ENCODE measurements at regions not wholly inside any gene's neighbourhood (a gene's known extent, or its start where the extent isn't known, plus 50 kb on each side); places are given as distances from the start of the nearest gene placed in this dataset.

GRCh38 chr2:22221006-22221405 is 1097.2 kb downstream of the TDRD15 start:
- no peak overlapping the region for H3K4me3 ChIP-seq (replicated peaks in 1 of 2; ENCODE audit: low read depth in 2 of 2, low read length in 2 of 2)
- no peak for DNase-seq (ENCODE audit: low read depth in 2 of 2)
- TF ChIP-seq CTCF (IDR thresholded peaks at IDR 0.05; ENCODE audit: low read depth, low read length), result no peak

- no peak for TF ChIP-seq CTCF (IDR thresholded peaks at IDR 0.05; ENCODE audit: low read depth, low read length)
- no peak for DNase-seq (ENCODE audit: low read depth in 2 of 2)
- H3K4me3 ChIP-seq (replicated peaks in 1 of 2; ENCODE audit: low read depth in 2 of 2, low read length in 2 of 2), result no peak overlapping the region
Measured at GRCh38 chr2:22238967-22239366, 1115.2 kb downstream of the TDRD15 start.

GRCh38 chr2:22247466-22247865 is 1123.7 kb downstream of the TDRD15 start:
- no peak for DNase-seq (ENCODE audit: low read depth in 2 of 2)
- H3K4me3 ChIP-seq (replicated peaks in 1 of 2; ENCODE audit: low read depth in 2 of 2, low read length in 2 of 2), result no peak overlapping the region
- no peak for TF ChIP-seq CTCF (IDR thresholded peaks at IDR 0.05; ENCODE audit: low read depth, low read length)

- no peak for DNase-seq (ENCODE audit: low read depth in 2 of 2)
- H3K4me3 ChIP-seq (replicated peaks in 1 of 2; ENCODE audit: low read depth in 2 of 2, low read length in 2 of 2), result no peak overlapping the region
- no peak for TF ChIP-seq CTCF (IDR thresholded peaks at IDR 0.05; ENCODE audit: low read depth, low read length)
Measured at GRCh38 chr2:22248851-22249250, 1125.1 kb downstream of the TDRD15 start.

- no peak for TF ChIP-seq CTCF (IDR thresholded peaks at IDR 0.05; ENCODE audit: low read depth, low read length)
- no peak for DNase-seq (ENCODE audit: low read depth in 2 of 2)
- no peak overlapping the region for H3K4me3 ChIP-seq (replicated peaks in 1 of 2; ENCODE audit: low read depth in 2 of 2, low read length in 2 of 2)
Measured at GRCh38 chr2:22253171-22253570, 1129.4 kb downstream of the TDRD15 start.

- DNase-seq (ENCODE audit: low read depth in 2 of 2), result no peak
- no peak overlapping the region for H3K4me3 ChIP-seq (replicated peaks in 1 of 2; ENCODE audit: low read depth in 2 of 2, low read length in 2 of 2)
- no peak for TF ChIP-seq CTCF (IDR thresholded peaks at IDR 0.05; ENCODE audit: low read depth, low read length)
Measured at GRCh38 chr2:22261165-22261564, 1123.8 kb upstream of the KLHL29 start.

GRCh38 chr2:22270341-22270740 is 1114.6 kb upstream of the KLHL29 start:
- no peak overlapping the region for H3K4me3 ChIP-seq (replicated peaks in 1 of 2; ENCODE audit: low read depth in 2 of 2, low read length in 2 of 2)
- no peak for TF ChIP-seq CTCF (IDR thresholded peaks at IDR 0.05; ENCODE audit: low read depth, low read length)
- no peak for DNase-seq (ENCODE audit: low read depth in 2 of 2)

Data from cardiac fibroblast (primary cell).